WTC11 (cell line): ENCODE measurements at regions not wholly inside any gene's neighbourhood (a gene's known extent, or its start where the extent isn't known, plus 50 kb on each side); places are given as distances from the start of the nearest gene placed in this dataset.

ENCODE experiments used
- ELF4 ChIP-seq: sonication (generic); formaldehyde crosslinking; IDR thresholded peaks from 2 replicates; pipeline ENCODE4 v1.8.1; 2022; ENCODE audit warnings: low read depth, mild to moderate bottlenecking, moderate library complexity, missing genetic modification reagents
- ESRRA ChIP-seq: sonication (generic); formaldehyde crosslinking; IDR thresholded peaks from 2 replicates; pipeline ENCODE4 v1.8.1; 2022; ENCODE audit warnings: mild to moderate bottlenecking, missing genetic modification reagents, borderline replicate concordance
- RELA ChIP-seq: sonication (generic); formaldehyde crosslinking; IDR thresholded peaks from 2 replicates; pipeline ENCODE4 v1.8.1; 2022; ENCODE audit warnings: missing genetic modification reagents, mild to moderate bottlenecking, borderline replicate concordance
- TCF7 ChIP-seq: sonication (generic); formaldehyde crosslinking; IDR thresholded peaks from 2 replicates; pipeline ENCODE4 v1.8.0; 2022; ENCODE audit warnings: mild to moderate bottlenecking, low read depth, missing genetic modification reagents, moderate library complexity
- TF ChIP-seq, protein P1 (sequence below): fragments of 200-600 bp; IDR thresholded peaks from 2 replicates; pipeline ENCODE4 v1.8.0; 2022; ENCODE audit warnings: antibody characterized with exemption
- TF ChIP-seq, protein P2 (sequence below): sonication (generic); formaldehyde crosslinking; IDR thresholded peaks from 2 replicates; pipeline ENCODE4 v1.8.1; 2022; ENCODE audit warnings: low read depth, missing genetic modification reagents, borderline replicate concordance
- TF ChIP-seq, protein P3 (sequence below): sonication (generic); formaldehyde crosslinking; IDR thresholded peaks from 2 replicates; pipeline ENCODE4 v1.8.1; 2023; ENCODE audit warnings: mild to moderate bottlenecking, missing genetic modification reagents
- TF ChIP-seq, protein P4 (sequence below): fragments of 250-450 bp; sonication (Bioruptor Pico); IDR thresholded peaks from 2 replicates; pipeline ENCODE4 v1.8.0; 2021; ENCODE audit warnings: mild to moderate bottlenecking
- TF ChIP-seq, protein P5 (sequence below): sonication (generic); formaldehyde crosslinking; conservative IDR thresholded peaks from 2 replicates; pipeline ENCODE4 v1.8.1; 2022; ENCODE audit warnings: mild to moderate bottlenecking, missing genetic modification reagents

DNA sequence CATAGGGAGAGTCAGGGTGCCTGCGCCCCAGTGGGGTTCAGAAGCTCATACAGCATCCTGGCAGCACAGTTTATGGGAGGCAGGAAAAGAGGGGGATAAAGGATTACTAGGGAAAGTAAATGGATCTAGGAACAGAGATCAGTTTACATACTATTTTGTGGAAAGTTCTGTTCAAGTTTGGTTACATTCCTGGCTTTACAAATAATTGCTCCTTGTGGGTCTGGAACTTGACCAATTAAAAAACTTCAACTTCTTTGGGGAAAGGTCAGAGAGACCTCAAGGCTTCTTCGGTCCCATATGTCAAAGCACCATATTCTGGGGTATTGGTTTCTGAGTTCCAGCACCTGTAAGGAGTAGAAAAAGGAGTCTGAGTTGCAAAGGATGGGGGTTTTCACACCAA is 64.1 kb downstream of the ZDHHC19 start:
- TF ChIP-seq, protein P1, sequence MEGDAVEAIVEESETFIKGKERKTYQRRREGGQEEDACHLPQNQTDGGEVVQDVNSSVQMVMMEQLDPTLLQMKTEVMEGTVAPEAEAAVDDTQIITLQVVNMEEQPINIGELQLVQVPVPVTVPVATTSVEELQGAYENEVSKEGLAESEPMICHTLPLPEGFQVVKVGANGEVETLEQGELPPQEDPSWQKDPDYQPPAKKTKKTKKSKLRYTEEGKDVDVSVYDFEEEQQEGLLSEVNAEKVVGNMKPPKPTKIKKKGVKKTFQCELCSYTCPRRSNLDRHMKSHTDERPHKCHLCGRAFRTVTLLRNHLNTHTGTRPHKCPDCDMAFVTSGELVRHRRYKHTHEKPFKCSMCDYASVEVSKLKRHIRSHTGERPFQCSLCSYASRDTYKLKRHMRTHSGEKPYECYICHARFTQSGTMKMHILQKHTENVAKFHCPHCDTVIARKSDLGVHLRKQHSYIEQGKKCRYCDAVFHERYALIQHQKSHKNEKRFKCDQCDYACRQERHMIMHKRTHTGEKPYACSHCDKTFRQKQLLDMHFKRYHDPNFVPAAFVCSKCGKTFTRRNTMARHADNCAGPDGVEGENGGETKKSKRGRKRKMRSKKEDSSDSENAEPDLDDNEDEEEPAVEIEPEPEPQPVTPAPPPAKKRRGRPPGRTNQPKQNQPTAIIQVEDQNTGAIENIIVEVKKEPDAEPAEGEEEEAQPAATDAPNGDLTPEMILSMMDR: no peak
- TF ChIP-seq, protein P2, sequence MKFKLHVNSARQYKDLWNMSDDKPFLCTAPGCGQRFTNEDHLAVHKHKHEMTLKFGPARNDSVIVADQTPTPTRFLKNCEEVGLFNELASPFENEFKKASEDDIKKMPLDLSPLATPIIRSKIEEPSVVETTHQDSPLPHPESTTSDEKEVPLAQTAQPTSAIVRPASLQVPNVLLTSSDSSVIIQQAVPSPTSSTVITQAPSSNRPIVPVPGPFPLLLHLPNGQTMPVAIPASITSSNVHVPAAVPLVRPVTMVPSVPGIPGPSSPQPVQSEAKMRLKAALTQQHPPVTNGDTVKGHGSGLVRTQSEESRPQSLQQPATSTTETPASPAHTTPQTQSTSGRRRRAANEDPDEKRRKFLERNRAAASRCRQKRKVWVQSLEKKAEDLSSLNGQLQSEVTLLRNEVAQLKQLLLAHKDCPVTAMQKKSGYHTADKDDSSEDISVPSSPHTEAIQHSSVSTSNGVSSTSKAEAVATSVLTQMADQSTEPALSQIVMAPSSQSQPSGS (CRISPR knock-in tag): no peak
- TF ChIP-seq, protein P3, sequence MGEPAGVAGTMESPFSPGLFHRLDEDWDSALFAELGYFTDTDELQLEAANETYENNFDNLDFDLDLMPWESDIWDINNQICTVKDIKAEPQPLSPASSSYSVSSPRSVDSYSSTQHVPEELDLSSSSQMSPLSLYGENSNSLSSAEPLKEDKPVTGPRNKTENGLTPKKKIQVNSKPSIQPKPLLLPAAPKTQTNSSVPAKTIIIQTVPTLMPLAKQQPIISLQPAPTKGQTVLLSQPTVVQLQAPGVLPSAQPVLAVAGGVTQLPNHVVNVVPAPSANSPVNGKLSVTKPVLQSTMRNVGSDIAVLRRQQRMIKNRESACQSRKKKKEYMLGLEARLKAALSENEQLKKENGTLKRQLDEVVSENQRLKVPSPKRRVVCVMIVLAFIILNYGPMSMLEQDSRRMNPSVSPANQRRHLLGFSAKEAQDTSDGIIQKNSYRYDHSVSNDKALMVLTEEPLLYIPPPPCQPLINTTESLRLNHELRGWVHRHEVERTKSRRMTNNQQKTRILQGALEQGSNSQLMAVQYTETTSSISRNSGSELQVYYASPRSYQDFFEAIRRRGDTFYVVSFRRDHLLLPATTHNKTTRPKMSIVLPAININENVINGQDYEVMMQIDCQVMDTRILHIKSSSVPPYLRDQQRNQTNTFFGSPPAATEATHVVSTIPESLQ (CRISPR knock-in tag): no peak
- TF ChIP-seq ELF4 (CRISPR knock-in tag): no peak
- no peak for TF ChIP-seq TCF7
- TF ChIP-seq ESRRA (CRISPR knock-in tag): no peak
- no peak for TF ChIP-seq RELA (CRISPR knock-in tag)
- TF ChIP-seq, protein P4, sequence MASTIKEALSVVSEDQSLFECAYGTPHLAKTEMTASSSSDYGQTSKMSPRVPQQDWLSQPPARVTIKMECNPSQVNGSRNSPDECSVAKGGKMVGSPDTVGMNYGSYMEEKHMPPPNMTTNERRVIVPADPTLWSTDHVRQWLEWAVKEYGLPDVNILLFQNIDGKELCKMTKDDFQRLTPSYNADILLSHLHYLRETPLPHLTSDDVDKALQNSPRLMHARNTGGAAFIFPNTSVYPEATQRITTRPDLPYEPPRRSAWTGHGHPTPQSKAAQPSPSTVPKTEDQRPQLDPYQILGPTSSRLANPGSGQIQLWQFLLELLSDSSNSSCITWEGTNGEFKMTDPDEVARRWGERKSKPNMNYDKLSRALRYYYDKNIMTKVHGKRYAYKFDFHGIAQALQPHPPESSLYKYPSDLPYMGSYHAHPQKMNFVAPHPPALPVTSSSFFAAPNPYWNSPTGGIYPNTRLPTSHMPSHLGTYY (CRISPR knock-in tag): no peak
- TF ChIP-seq, protein P5, sequence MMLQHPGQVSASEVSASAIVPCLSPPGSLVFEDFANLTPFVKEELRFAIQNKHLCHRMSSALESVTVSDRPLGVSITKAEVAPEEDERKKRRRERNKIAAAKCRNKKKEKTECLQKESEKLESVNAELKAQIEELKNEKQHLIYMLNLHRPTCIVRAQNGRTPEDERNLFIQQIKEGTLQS: no peak
